Limb (tissue), 2 donors: ENCODE measurements at regions not wholly inside any gene's neighbourhood (a gene's known extent, or its start where the extent isn't known, plus 50 kb on each side); places are given as distances from the start of the nearest gene placed in this dataset.

Experiments
- DNase-seq, 2 donors: peaks; one replicate each; pipeline ENCODE4 v3.0.0-alpha.2; 2016; ENCODE audit errors: extremely low spot score in 2 of 2

DNA sequence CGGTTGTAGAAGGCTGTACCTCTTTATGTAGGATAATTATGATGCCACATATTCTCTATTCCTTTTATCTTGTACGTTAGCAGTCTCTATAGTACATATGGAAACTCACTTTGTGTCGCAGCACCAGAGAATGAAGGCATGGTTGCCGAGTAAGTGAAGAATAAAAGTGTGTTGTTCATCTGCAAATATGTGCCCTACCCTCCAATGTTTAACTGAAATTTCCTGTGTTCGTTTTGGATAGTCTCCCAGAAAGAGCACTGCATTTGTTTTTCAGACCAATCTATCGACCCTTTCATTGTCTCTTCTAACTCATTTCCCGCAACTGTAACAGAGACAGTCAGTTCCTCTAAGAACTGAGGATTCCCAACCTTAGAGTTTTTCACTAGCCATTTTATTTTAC lies 592.8 kb downstream of the TUSC7 start:
- DNase-seq = no peak

DNA sequence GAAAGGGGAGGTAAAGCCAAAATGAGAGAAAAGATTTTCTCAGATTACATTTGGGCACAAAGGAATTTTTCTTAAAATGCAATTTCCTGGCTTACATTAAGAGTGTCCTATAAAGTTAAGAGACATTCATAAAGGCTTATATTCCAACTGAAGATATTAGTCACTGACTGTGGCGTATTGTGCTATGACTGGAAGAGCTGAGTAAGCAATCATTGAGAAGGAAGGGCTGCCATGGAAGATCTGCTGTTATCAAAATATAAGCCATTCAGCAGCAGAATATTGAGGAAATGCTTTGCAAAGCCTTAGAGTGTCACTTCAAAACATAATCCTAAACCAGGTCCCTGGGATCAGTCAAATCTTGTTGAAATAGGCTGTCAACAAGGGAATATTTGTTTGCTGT lies 593.9 kb downstream of the TUSC7 start:
- no peak for DNase-seq

DNA sequence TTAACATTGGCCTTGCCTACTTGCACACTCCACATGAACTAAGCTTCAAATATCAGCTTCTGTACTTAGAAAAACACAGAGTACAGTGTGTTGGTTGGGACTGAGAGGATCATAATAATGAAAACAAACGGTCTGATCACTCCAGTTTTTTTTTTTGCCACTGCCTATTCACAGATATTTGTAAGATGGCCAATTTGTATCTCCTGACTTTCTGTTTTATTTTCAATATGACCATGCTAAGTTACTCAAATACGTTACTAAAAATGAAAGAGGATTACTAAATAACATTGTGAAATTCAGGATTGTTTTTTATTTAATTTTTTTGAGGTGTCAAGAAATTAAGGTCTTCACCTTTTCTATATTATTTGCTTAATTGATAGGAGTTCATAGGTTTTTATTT lies 595.1 kb downstream of the TUSC7 start:
- no peak for DNase-seq

DNA sequence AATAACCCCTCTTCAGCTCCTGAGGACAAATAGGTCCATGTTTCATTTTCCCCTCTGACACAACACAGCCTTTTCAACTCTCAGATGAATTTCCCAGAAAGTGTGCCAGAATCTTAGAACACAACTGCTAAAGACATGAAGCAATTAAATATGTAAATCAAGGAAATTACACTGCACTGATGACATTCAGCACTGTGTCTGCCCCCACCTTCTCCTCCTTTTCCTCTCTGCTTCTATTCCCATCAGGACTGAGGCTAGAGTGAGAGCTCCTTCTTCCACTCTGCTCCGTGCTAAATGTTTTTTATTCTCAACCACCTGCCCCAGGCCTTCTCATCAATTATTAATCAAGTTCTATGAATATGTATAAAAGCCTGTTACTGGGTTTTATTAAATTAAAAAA lies 596.1 kb downstream of the TUSC7 start:
- no peak for DNase-seq

DNA sequence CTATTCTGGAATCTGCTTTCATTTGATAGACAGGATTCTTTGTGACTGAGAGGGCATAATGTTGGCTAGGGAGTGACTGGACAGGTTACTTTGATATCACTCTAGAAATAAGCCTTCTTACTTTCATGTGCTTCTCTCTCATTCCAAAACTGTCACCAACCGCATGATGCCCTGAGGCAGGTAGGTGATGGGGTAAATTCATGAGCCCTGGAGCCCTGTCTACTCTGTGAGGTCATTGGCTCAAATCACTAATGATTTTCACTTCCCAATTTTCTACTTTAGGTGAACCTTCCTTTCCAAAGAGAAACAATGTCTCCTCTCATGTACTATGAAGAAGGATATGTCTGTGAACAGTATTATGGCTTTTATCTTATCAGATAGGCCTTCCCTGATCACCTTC lies 596.7 kb downstream of the TUSC7 start:
- DNase-seq = no peak

DNA sequence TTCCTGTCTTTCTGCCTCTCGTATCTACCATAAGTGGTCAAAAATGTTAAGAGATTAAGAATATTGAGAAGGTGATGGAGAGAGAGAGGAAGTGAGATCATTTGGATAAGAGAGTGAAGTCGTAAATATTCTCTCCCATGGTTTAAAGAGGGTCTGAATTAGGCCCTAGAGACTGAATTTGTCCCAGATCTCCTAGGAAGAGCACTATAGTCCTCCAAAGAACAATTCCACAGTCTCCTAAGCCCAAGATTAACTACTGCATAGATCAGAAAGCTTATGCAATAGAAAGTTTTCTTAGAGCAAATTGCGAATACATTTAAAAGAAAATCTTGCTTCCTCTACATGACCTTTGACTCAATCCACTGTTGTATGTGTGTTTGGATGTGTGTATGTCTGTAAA lies 598.8 kb downstream of the TUSC7 start:
- no peak for DNase-seq

DNA sequence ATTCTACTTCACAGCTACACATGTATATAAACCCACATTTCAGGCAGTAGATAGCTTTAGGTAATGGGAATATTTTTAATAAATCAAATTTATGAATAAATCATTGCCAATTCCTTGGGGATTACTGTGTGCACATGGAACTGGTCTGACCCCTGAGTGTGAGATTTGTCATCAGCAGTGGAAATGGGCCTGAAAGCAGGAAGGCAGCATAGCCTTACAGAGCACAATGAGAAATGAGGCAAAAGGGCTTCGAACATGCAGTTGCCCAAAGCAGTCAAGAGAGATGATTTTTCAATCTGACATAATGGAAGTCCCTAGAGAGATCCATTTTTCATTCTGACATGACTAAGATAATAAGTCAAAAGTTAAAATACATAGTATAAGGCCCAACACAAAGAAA lies 599.2 kb downstream of the TUSC7 start:
- DNase-seq = no peak

DNA sequence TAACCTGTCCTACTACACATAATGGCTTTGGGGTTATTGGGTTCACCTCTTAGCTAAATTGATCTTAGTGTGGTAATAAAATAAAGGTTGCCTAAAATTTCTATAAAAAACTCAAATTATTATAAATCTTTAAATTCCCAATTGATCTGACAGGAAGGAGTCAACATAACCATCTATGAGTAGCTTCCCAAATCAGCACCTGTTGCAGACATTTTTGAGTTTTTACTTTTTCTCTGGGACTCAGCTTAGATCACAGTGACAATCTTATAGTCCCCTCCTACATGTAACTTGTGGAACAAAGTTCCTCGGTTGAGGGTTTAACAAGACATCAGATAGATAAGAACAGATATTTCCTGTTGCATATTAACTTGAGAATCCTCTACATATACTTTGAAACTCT lies 601.0 kb downstream of the TUSC7 start:
- no peak for DNase-seq

DNA sequence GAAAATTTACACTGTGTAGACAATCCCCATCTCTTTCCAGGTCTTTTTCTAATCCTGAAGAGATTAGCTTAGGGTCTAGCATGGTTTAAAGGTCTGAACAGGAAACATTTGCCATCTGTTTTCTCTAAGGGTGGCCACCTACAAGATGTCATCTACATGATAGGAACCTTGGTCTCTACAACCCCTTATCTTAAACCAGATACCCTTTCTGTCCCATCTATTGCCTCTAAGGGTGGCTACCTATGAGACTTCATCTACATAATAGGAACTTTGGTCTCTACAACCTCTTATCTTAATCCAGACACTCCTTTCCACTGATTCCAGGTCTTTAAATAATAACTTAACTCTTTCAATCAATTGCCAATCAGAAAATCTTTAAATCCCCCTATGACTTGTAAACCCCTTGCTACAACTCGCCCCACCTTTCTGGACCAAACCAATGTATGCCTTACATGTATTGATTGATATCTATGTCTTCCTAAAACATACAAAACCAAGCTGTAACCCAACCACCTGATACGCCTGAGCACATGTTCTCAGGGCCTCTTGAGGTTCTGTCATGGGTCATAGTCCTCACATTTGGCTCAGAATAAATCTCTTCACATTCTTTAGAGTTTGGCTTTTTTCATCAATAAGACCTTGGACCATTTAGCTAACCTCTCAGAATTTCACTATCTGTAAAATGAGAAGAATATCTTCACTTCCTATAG lies 605.0 kb downstream of the TUSC7 start:
- DNase-seq = no peak

DNA sequence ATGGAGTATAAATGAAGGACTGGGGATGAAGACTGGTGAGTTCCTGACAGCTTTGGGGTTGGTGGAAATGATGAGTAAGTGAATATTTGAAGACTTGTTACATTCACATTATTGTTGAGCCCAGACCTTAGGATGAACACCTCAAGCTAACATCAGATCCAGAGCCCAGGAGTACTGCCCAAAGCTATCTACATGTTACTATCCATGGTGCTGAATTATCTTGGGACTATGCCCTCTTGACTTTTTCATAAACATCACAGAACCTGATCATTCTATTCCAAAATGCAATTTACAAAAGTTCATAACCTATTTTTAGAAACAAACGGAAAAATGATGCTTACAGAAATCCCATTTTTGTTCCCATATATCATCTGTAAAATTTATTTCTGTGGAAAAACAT lies 613.3 kb downstream of the TUSC7 start:
- peak in 1 of 2 donors; percentile 26 for DNase-seq

DNA sequence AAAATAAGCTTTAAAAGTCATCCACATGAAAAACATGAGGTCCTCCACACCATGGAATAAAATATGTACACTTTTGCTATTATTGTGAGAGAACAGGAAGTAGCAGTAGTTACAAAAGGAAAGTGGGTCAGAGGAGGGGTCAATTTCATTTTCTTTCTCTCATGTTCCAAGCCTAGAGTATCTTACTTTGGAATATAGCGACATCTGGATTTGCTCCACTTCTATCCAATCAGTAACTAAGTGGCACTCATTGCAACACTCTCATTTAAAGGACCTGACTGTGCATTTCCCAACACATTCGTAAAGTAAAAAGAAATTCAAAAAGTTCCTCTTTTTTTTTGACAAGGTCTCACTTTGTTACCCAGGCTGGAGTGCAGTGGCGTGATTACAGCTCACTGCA lies 637.3 kb downstream of the TUSC7 start:
- DNase-seq = no peak

DNA sequence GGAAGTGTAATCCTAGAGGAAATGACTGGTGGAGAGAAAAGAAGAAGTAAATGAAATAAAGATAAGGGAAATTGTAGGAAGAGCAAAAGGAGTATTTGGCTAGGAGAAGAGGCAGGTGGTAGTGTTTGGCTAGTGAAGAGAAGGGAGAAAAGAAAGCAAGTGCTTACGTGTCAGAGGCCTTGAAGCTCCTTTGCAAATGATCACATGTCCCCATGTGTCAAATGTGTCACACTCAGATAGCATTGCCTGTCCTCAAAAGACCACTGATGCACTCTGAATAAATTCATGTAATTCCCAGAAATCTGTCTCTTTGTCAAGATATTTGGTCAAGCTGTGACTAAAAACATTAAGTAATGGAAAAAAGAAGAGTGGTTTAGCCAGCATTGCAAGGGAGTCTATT lies 639.3 kb downstream of the TUSC7 start:
- DNase-seq = no peak

DNA sequence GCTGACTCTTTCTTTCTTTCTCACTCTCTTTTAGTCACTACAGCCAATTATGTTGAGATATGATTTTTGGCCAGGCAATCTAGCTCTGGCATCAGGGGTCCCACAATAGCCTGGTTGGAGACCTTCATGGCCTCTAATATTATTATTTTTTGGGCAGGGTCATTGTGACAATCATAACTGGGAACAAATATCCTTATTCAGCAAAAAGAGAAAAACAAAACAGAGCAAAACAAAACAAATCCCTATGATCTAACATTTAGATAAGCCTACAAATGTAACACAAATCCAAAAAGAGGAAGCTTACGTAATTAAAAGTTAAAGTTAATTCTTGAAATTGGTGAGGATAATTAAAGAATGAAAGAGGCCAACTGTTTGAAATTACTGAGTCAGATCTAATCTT lies 640.0 kb downstream of the TUSC7 start:
- DNase-seq = no peak

DNA sequence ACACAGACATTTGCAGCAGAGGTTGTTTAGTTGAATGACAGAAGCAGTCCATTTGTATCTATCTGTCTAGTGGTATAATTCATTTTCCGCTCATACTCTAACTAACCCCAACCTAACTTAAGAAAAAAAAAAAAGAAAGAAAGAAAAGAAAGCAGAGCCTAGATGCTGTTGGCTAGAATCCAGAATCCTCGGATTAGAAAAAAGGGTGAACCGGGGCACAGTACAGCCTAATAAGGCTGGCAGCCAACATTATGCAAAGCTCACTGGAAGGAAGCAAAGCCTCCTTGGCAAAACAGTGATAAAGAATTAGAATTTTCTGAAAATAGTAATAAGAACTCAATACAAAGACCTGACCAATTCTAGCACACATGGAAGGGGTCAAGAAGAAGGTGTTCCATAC lies 640.8 kb downstream of the TUSC7 start:
- DNase-seq = no peak

DNA sequence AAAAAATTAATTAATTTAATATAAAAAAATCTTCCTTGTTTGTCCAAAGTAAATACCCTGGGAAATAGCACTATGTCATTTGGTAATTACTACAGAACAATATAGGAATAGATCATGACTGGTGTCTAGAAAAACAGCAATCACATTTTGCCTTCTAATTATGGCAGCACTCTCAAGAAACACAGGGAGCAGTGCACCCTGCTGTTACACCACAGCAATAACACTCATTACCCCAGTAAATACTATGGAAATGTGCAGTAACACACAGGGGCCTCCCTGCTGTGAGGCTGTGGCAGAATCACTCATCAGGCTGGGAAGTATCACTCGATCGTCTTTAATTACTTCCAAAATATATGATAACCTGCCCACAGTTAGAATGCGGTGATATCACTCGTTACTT lies 646.0 kb downstream of the TUSC7 start:
- peak in 1 of 2 donors; percentile 43 for DNase-seq

DNA sequence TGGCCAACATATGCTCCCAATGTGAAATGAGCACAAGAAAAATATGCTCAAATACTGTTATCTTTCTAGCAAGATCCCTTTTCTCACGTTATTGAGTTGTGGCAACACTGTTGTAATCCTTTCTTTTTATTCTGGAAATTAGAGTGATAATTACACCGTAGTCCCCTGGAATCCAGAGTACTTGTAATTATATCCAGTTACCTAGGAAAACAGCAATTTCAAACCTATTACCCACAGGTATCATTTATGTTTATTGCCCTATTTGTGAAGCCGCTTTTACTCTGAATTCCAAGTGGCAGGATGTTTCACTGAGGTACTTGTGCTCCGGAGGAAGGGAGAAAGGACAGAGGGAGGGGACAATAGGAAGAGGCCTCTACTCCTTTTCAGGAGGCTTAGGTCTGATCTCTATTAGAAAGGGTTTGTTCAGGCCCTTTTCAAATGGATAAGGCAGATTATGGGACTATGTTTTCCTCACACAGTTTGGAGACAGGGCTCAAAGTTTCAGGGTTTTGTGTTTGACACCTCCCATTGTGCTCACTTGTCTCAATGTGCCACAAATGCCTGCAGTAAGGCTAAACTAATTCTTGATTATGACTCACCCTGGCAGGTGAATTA lies 646.6 kb downstream of the TUSC7 start:
- DNase-seq = no peak

DNA sequence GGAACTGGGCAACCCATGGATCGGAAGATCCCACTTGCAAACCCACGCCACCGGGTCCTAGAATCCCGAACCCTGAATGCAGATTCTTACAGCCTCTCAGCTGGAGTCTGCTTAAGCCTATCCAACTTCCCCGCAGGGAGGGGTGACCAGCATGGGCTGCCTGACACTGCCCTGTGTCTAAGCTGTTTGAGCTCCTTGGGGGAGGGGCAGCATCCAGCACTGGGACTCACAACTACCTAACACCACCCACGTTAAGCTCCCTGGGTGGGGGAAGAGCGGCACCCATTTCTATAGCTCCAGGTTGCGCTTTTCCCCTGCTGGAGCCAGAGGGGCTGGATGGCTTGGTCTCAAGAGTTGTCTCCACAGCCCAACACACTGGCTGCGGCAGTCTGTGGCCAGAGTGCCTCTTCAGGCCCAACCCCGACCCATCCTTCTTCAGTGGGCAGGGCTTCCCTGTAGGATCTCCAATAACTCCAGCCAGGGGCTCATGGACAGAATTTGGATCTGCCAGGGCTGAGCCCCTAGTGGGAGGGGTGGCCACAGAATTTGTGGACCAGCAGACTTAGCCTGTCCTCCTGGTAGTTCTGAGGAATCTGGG lies 649.2 kb downstream of the TUSC7 start:
- DNase-seq = no peak

DNA sequence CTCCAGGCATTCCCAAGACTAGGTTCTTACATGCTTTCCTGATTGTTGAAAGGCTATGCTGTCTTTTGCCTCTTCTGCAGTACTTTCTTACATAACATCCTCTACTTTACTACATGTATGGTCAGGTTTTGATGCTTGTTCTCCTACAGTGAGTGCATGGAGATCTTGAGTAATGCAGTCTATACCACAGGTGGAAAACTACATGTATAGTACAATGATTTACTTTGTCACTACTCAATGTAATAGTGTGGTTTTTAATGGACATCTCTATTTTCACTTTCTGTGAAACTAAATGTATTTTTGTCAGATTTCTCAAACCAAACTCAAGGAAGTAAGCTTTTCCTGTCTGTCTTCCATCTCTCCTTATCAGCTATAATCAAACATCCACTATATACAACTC lies 657.0 kb downstream of the TUSC7 start:
- DNase-seq = no peak

DNA sequence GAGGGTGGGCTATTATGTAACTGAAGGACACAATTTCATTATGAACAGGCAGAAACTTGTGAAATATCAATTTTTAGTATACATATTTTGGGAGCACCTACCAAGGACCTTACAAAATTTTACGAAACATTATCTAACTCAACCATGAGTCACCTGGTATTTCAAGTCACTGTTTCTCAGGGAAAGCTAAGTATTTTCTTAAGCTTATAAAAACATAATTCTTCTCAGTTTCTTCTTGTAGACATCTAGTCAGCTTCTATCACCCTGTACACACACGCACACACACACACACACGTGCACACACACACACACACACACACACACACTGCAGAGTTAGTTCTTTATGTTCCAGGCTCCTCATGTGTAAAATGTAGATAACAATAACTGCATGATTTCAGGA lies 658.3 kb downstream of the TUSC7 start:
- DNase-seq = no peak

DNA sequence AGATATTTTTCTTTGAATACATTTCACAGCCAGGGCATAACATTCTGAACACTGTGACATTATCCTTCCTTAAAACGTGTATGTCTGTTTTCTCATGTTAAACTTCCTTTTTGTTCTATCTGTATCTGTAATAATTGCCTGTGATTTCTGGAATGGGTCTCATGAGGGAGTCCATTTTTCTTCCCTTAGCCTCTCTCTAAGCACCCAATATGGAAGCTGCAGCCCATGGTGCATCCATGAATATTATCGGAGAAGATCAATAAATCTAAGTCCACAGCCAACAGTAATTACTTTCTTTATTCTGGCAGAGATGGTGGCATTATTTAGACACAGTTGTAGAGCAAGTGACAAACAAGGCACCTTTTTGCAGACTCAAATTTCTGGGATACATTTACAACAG lies 671.1 kb downstream of the TUSC7 start:
- DNase-seq = no peak

DNA sequence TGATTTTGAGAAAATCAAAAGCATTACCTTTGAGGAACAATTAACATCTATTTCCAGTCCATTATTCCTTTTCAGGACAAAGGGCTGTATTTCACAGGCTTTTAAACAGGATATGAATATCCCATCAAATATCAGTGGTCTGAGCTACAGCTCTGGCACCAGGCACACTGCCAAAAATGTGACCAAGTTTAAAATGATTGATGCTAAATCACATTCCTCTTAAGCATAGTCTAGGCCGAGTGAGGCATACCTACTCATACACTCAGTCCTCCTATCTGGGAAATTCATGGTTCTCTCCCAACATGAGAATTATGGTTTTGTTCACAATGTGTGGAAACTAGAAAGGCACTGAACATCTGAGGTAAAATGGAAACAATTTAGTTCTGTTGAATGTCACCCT lies 683.5 kb downstream of the TUSC7 start:
- no peak for DNase-seq

DNA sequence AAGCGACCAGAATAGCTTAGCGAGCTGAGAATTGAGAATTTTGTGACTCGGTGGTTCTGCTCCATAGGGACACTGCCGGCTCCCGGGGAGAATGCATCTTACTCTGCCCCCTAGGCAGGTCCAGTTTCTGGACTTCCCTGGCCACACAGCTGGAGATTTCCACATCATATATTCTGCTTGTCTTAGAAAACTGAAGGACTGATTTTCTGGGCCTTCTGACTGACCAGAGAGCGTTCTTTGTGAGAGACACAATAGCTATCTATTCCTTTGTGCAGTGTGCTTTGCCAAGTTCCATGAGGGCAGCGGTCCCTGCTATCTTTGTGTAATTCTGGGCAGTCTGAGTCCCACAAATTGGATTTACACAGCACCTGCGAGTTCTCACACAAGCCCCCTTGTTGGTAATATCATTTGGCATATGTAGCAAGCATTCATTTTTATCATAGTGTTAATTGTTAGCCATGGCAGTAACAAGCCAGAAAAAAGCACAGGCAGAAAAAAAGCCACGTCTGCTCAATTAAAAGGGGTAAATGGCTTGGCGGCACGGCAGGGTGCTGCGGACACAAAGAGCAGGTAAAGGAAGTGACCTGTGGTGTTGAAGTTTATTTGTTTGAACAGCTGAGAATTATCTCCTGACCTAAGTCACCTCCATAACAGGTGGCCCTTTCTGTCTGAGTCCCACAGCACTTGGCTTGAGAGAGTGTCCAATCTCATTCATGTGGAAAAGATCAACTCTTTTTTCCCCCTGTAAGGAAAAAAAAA lies 688.7 kb downstream of the TUSC7 start:
- DNase-seq = no peak
